ENCODE measurements at regions not wholly inside any gene's neighbourhood (a gene's known extent, or its start where the extent isn't known, plus 50 kb on each side); places are given as distances from the start of the nearest gene placed in this dataset.

GRCh38 chr12:86931714-86932113, 675.5 kb upstream of the MGAT4C start:
- POLR2A ChIA-PET = no interaction called here
- Histone ChIP-seq H3K4me3 (replicated peaks in 1 of 3; ENCODE audit: insufficient read depth in 1 of 3, low read depth in 1 of 3, low read length in 3 of 3) (no peak overlapping the region), H3K4me2 (ENCODE audit: insufficient read depth, low read length) (no peak overlapping the region), H3K9me3 (replicated peaks; ENCODE audit: control insufficient read depth, insufficient read depth, low read length) (no peaks in the 10 kb centered on the region), H4K20me1 (replicated peaks; ENCODE audit: control insufficient read depth, extremely low read depth, insufficient read depth, low read length) (no peaks in the 10 kb centered on the region), H3K9ac (replicated peaks; ENCODE audit: extremely low read depth, insufficient read depth, low read length) (no peak overlapping the region), H3K36me3 (ENCODE audit: control insufficient read depth in 2 of 2, extremely low read depth in 1 of 2, insufficient read depth in 2 of 2, low read length in 2 of 2) (no peaks in the 10 kb centered on the region), H3K9me1 (replicated peaks; ENCODE audit: control insufficient read depth, extremely low read depth, insufficient read depth, low read length) (no peaks in the 10 kb centered on the region), H2AFZ (ENCODE audit: low read depth, low read length) (no peak overlapping the region), H3K27ac (ENCODE audit: insufficient read depth, low read depth, low read length) (no peak overlapping the region), H3K4me1 (ENCODE audit: control insufficient read depth, extremely low read depth, insufficient read depth, low read length) (no peaks in the 10 kb centered on the region), H3K79me2 (ENCODE audit: control insufficient read depth, insufficient read depth, low read length) (no peaks in the 10 kb centered on the region), H3K27me3 (ENCODE audit: control insufficient read depth in 2 of 2, insufficient read depth in 2 of 2, low read length in 2 of 2) (no peaks in the 10 kb centered on the region)
- intact Hi-C loops (cut with micrococcal nuclease) = no loop called here
- no peak for TF ChIP-seq MYC (IDR thresholded peaks at IDR 0.05; ENCODE audit: low read depth, low read length)
- no peak for TF ChIP-seq EZH2 (IDR thresholded peaks at IDR 0.05; ENCODE audit: borderline replicate concordance, low read depth, low read length, severe bottlenecking)
- no peak for TF ChIP-seq MAX (IDR thresholded peaks at IDR 0.05; ENCODE audit: insufficient read depth, insufficient read length)
- no peak for TF ChIP-seq POLR2A (IDR thresholded peaks at IDR 0.05; ENCODE audit: low read depth, low read length)
- no peak for TF ChIP-seq POLR2AphosphoS5 (IDR thresholded peaks at IDR 0.05; ENCODE audit: insufficient read depth, low read depth, low read length)
- no peak for TF ChIP-seq JUN (IDR thresholded peaks at IDR 0.05; ENCODE audit: borderline replicate concordance, insufficient read depth, insufficient read length, low read depth)
- no peak for TF ChIP-seq GATA2 (IDR thresholded peaks at IDR 0.05; ENCODE audit: insufficient read depth, insufficient read length, low read depth, low read length)
- TF ChIP-seq FOS (IDR thresholded peaks at IDR 0.05; ENCODE audit: borderline replicate concordance, insufficient read depth, low read length) = no peak
- TF ChIP-seq CTCF (IDR thresholded peaks at IDR 0.05; ENCODE audit: extremely low read depth in 1 of 2, insufficient read depth in 1 of 2, low read depth in 1 of 2, low read length in 2 of 2) = no peak
- DNase-seq (ENCODE audit: low read depth, low spot score) = no peak
- dilution Hi-C loops (cut with MboI; ENCODE audit: extremely low pct_ligation_motif_present, low sequenced_read_pairs) = no loop called here
- no peak for FAIRE-seq
- CTCF ChIA-PET = interaction anchor here (1.9 kb wide), 1 partner anchor 17 kb away, joined by 5 read pairs; no protein-coding TSS in a partner anchor
- no TSS peak for BruUV-seq (replicated peaks)

All from endothelial cell of umbilical vein (primary cell).